ENCODE measurements at regions not wholly inside any gene's neighbourhood (a gene's known extent, or its start where the extent isn't known, plus 50 kb on each side); places are given as distances from the start of the nearest gene placed in this dataset.
"Not testable (repeated sequence)": the region's sequence is repeated elsewhere in the genome, so short reads cannot be mapped to it uniquely, and the experiment has no call there.

- POLR2A ChIA-PET (ENCODE audit: unreplicated experiment); BruUV-seq (replicated peaks); H4K8ac ChIP-seq (ENCODE audit: low read depth in 2 of 2, low read length in 2 of 2); intact Hi-C loops (cut with micrococcal nuclease); H4K20me1 ChIP-seq (ENCODE audit: insufficient read depth, low read length); H2BK15ac ChIP-seq (ENCODE audit: low read depth, low read length); H3K9ac ChIP-seq (ENCODE audit: low read depth, low read length); CTCF ChIA-PET; H2BK5ac ChIP-seq (ENCODE audit: low read depth, low read length, poor library complexity, severe bottlenecking); H4K5ac ChIP-seq (ENCODE audit: low read depth, low read length); H3K18ac ChIP-seq (ENCODE audit: low read depth, low read length); H3K9me1 ChIP-seq (ENCODE audit: insufficient read depth, low read length); ATAC-seq (ENCODE audit: low read depth); H3K4me1 ChIP-seq (ENCODE audit: control insufficient read depth, insufficient read depth, low read length); H3K56ac ChIP-seq (ENCODE audit: extremely low read depth, insufficient read depth, low read length); H2AFZ ChIP-seq (replicated peaks; ENCODE audit: low read length, poor library complexity); dilution Hi-C loops (cut with HindIII; ENCODE audit: low sequenced_read_pairs, unreplicated experiment); H2BK20ac ChIP-seq (ENCODE audit: low read depth, low read length); H4K91ac ChIP-seq (ENCODE audit: insufficient read depth, low read depth, low read length); H2AK9ac ChIP-seq (replicated peaks; ENCODE audit: low read depth, low read length, poor library complexity); H3K4me3 ChIP-seq (ENCODE audit: insufficient read depth, low read depth, low read length); H2AK5ac ChIP-seq (ENCODE audit: low read depth, low read length); H3K4ac ChIP-seq (ENCODE audit: low read depth, low read length); H2BK120ac ChIP-seq (ENCODE audit: low read depth, low read length); H3K27me3 ChIP-seq (ENCODE audit: control insufficient read depth, insufficient read depth, low read length); H3K79me1 ChIP-seq (ENCODE audit: low read depth in 1 of 2, low read length in 2 of 2); H3K36me3 ChIP-seq (ENCODE audit: control insufficient read depth, insufficient read depth, low read length); in situ Hi-C loops (cut with MboI; ENCODE audit: low sequenced_read_pairs); DNase-seq; H3K9me3 ChIP-seq (ENCODE audit: control insufficient read depth, insufficient read depth, low read length); H3K23ac ChIP-seq (ENCODE audit: low read depth, low read length); H3K4me2 ChIP-seq (ENCODE audit: low read depth, low read length); H3K14ac ChIP-seq (replicated peaks; ENCODE audit: low read depth, low read length); H3K27ac ChIP-seq (ENCODE audit: insufficient read depth, low read length): not testable (repeated sequence)
- WGBS, 2 experiments (ENCODE audit: extremely low coverage in 2 of 2, insufficient read length in 1 of 2): no CpG with 5 or more reads among the region's 25 CpGs
Observed at GRCh38 chr7:153748885-153749284, 303.3 kb upstream of the DPP6 start.

- H4K20me1 ChIP-seq (ENCODE audit: insufficient read depth, low read length); intact Hi-C loops (cut with micrococcal nuclease); H3K9me3 ChIP-seq (ENCODE audit: control insufficient read depth, insufficient read depth, low read length); POLR2A ChIA-PET (ENCODE audit: unreplicated experiment); H2AK9ac ChIP-seq (replicated peaks; ENCODE audit: low read depth, low read length, poor library complexity); H2AK5ac ChIP-seq (ENCODE audit: low read depth, low read length); H3K23ac ChIP-seq (ENCODE audit: low read depth, low read length); H2AFZ ChIP-seq (replicated peaks; ENCODE audit: low read length, poor library complexity); H2BK15ac ChIP-seq (ENCODE audit: low read depth, low read length); dilution Hi-C loops (cut with HindIII; ENCODE audit: low sequenced_read_pairs, unreplicated experiment); H3K27ac ChIP-seq (ENCODE audit: insufficient read depth, low read length); H3K56ac ChIP-seq (ENCODE audit: extremely low read depth, insufficient read depth, low read length); DNase-seq; BruUV-seq (replicated peaks); in situ Hi-C loops (cut with MboI; ENCODE audit: low sequenced_read_pairs); H4K91ac ChIP-seq (ENCODE audit: insufficient read depth, low read depth, low read length); CTCF ChIA-PET; H3K9me1 ChIP-seq (ENCODE audit: insufficient read depth, low read length); H4K8ac ChIP-seq (ENCODE audit: low read depth in 2 of 2, low read length in 2 of 2); ATAC-seq (ENCODE audit: low read depth); H3K4me3 ChIP-seq (ENCODE audit: insufficient read depth, low read depth, low read length); H3K4ac ChIP-seq (ENCODE audit: low read depth, low read length); H3K14ac ChIP-seq (replicated peaks; ENCODE audit: low read depth, low read length); H2BK20ac ChIP-seq (ENCODE audit: low read depth, low read length); H3K79me1 ChIP-seq (ENCODE audit: low read depth in 1 of 2, low read length in 2 of 2); H3K9ac ChIP-seq (ENCODE audit: low read depth, low read length); H3K4me1 ChIP-seq (ENCODE audit: control insufficient read depth, insufficient read depth, low read length); H3K36me3 ChIP-seq (ENCODE audit: control insufficient read depth, insufficient read depth, low read length); H2BK5ac ChIP-seq (ENCODE audit: low read depth, low read length, poor library complexity, severe bottlenecking); H3K27me3 ChIP-seq (ENCODE audit: control insufficient read depth, insufficient read depth, low read length); H3K4me2 ChIP-seq (ENCODE audit: low read depth, low read length); H3K18ac ChIP-seq (ENCODE audit: low read depth, low read length); H4K5ac ChIP-seq (ENCODE audit: low read depth, low read length); H2BK120ac ChIP-seq (ENCODE audit: low read depth, low read length): not testable (repeated sequence)
- WGBS, 2 experiments (ENCODE audit: extremely low coverage in 2 of 2, insufficient read length in 1 of 2): no CpG with 5 or more reads among the region's 3 CpGs
Observed at GRCh38 chr7:153765869-153766268, 286.3 kb upstream of the DPP6 start.
